IMR-90 (cell line): ENCODE measurements at regions not wholly inside any gene's neighbourhood (a gene's known extent, or its start where the extent isn't known, plus 50 kb on each side); places are given as distances from the start of the nearest gene placed in this dataset.

Source experiments
- ATAC-seq: fragments of 200-7000 bp; cut with Tn5 transposase; 2 replicates; pipeline ENCODE4 v1.9.1; 2020; ENCODE audit warnings: low read depth, mild to moderate bottlenecking, moderate library complexity
- BruUV-seq: library from RNA; stranded (reverse); fragments of 400-500 nt; replicated peaks from 2 replicates; lab custom pipeline; 2021; lab: Mats Ljungman, UMichigan
- CTCF ChIA-PET: fragments of 300-600 bp; formaldehyde crosslinking; extraction: SDS; loops from one replicate; lab custom pipeline; 2021; ENCODE audit warnings: antibody characterized with exemption; lab: Yijun Ruan, JAX
- POLR2A ChIA-PET: fragments of 300-600 bp; sonication (Branson Sonifier 250); formaldehyde crosslinking; loops from one replicate; lab custom pipeline; 2022; ENCODE audit warnings: antibody characterized with exemption; ENCODE audit not compliant: unreplicated experiment; lab: Charles Lee
- DNase-seq: peaks from one replicate; pipeline ENCODE4 v3.0.0; 2013
- H2AFZ ChIP-seq: replicated peaks from 2 replicates; pipeline ENCODE3; 2013; ENCODE audit warnings: low read length, mild to moderate bottlenecking; ENCODE audit not compliant: poor library complexity
- H2AK5ac ChIP-seq: 2 replicates; pipeline ENCODE4 v1.6.1; 2013; ENCODE audit warnings: low read depth, low read length, inconsistent platforms
- H2AK9ac ChIP-seq: replicated peaks from 2 replicates; pipeline ENCODE3; 2013; ENCODE audit warnings: mild to moderate bottlenecking, low read depth, low read length, moderate library complexity; ENCODE audit not compliant: poor library complexity
- H2BK120ac ChIP-seq: 2 replicates; pipeline ENCODE4 v1.6.1; 2013; ENCODE audit warnings: low read depth, low read length, inconsistent platforms
- H2BK15ac ChIP-seq: 3 replicates; pipeline ENCODE4 v1.6.1; 2013; ENCODE audit warnings: low read depth, low read length, inconsistent platforms
- H2BK20ac ChIP-seq: 2 replicates; pipeline ENCODE4 v1.6.1; 2013; ENCODE audit warnings: low read depth, mild to moderate bottlenecking, inconsistent platforms, low read length, moderate library complexity
- H2BK5ac ChIP-seq: 2 replicates; pipeline ENCODE4 v1.6.1; 2013; ENCODE audit warnings: mild to moderate bottlenecking, low read depth, low read length, inconsistent platforms; ENCODE audit not compliant: poor library complexity, severe bottlenecking
- H3K14ac ChIP-seq: replicated peaks from 2 replicates; pipeline ENCODE4 v1.6.1; 2013; ENCODE audit warnings: low read depth, low read length, inconsistent platforms
- H3K18ac ChIP-seq: 2 replicates; pipeline ENCODE4 v1.6.1; 2013; ENCODE audit warnings: low read depth, low read length, control low read depth
- H3K23ac ChIP-seq: 2 replicates; pipeline ENCODE4 v1.6.1; 2013; ENCODE audit warnings: low read depth, low read length, inconsistent platforms
- H3K27ac ChIP-seq: 2 replicates; pipeline ENCODE4 v1.5.1; 2013; ENCODE audit warnings: mild to moderate bottlenecking, control low read depth, low read length; ENCODE audit not compliant: insufficient read depth
- H3K27me3 ChIP-seq: 2 replicates; pipeline ENCODE4 v1.6.1; 2013; ENCODE audit warnings: low read length; ENCODE audit not compliant: control insufficient read depth, insufficient read depth
- H3K36me3 ChIP-seq: 2 replicates; pipeline ENCODE4 v1.6.1; 2013; ENCODE audit warnings: low read length, mixed read lengths; ENCODE audit not compliant: control insufficient read depth, insufficient read depth
- H3K4ac ChIP-seq: 2 replicates; pipeline ENCODE4 v1.6.1; 2013; ENCODE audit warnings: low read depth, low read length, inconsistent platforms
- H3K4me1 ChIP-seq: 2 replicates; pipeline ENCODE4 v1.6.1; 2013; ENCODE audit warnings: low read length, mixed read lengths; ENCODE audit not compliant: control insufficient read depth, insufficient read depth
- H3K4me2 ChIP-seq: 2 replicates; pipeline ENCODE4 v1.6.1; 2013; ENCODE audit warnings: low read depth, mild to moderate bottlenecking, control low read depth, low read length, moderate library complexity
- H3K4me3 ChIP-seq: 2 replicates; pipeline ENCODE4 v1.5.1; 2013; ENCODE audit warnings: low read depth, mild to moderate bottlenecking, control low read depth, low read length, moderate library complexity; ENCODE audit not compliant: insufficient read depth
- H3K56ac ChIP-seq: 2 replicates; pipeline ENCODE4 v1.6.1; 2013; ENCODE audit warnings: low read length, inconsistent platforms; ENCODE audit not compliant: insufficient read depth; ENCODE audit errors: extremely low read depth
- H3K79me1 ChIP-seq, 2 experiments: 2 replicates each; pipeline ENCODE4 v1.6.1; 2013; ENCODE audit warnings: low read length in 2 of 2, inconsistent platforms in 1 of 2, low read depth in 1 of 2
- H3K9ac ChIP-seq: 2 replicates; pipeline ENCODE4 v1.6.1; 2013; ENCODE audit warnings: low read depth, low read length, control low read depth
- H3K9me1 ChIP-seq: 2 replicates; pipeline ENCODE4 v1.6.1; 2013; ENCODE audit warnings: low read length, inconsistent platforms; ENCODE audit not compliant: insufficient read depth
- H3K9me3 ChIP-seq: 2 replicates; pipeline ENCODE4 v1.6.1; 2013; ENCODE audit warnings: low read length; ENCODE audit not compliant: control insufficient read depth, insufficient read depth
- H4K20me1 ChIP-seq: 2 replicates; pipeline ENCODE4 v1.6.1; 2013; ENCODE audit warnings: low read length, inconsistent platforms; ENCODE audit not compliant: insufficient read depth
- H4K5ac ChIP-seq: 2 replicates; pipeline ENCODE4 v1.6.1; 2013; ENCODE audit warnings: mild to moderate bottlenecking, low read depth, low read length, control low read depth
- H4K8ac ChIP-seq, 2 experiments: 2 replicates each; pipeline ENCODE4 v1.6.1; 2013; ENCODE audit warnings: low read depth in 2 of 2, low read length in 2 of 2, control low read depth in 1 of 2, inconsistent platforms in 1 of 2
- H4K91ac ChIP-seq: 2 replicates; pipeline ENCODE4 v1.6.1; 2013; ENCODE audit warnings: low read depth, low read length, inconsistent platforms; ENCODE audit not compliant: insufficient read depth
- BHLHE40 ChIP-seq: fragments of 150-350 bp; IDR thresholded peaks from 2 replicates; pipeline ENCODE4 v1.6.1; 2016; ENCODE audit warnings: mild to moderate bottlenecking, low read depth, low read length
- CEBPB ChIP-seq: IDR thresholded peaks from 2 replicates; pipeline ENCODE4 v1.6.1; 2012; ENCODE audit warnings: low read depth, low read length, improper control_type of control experiment
- CHD1 ChIP-seq: IDR thresholded peaks from 2 replicates; pipeline ENCODE4 v1.6.1; 2012; ENCODE audit warnings: low read depth, low read length, improper control_type of control experiment
- MAFK ChIP-seq: IDR thresholded peaks from 2 replicates; pipeline ENCODE4 v1.6.1; 2012; ENCODE audit warnings: low read depth, low read length, improper control_type of control experiment
- MAZ ChIP-seq: IDR thresholded peaks from 2 replicates; pipeline ENCODE4 v1.6.1; 2012; ENCODE audit warnings: low read depth, mild to moderate bottlenecking, low read length, improper control_type of control experiment, moderate library complexity, borderline replicate concordance
- MXI1 ChIP-seq: IDR thresholded peaks from 2 replicates; pipeline ENCODE4 v1.6.1; 2012; ENCODE audit warnings: low read depth, mild to moderate bottlenecking, low read length, moderate library complexity, borderline replicate concordance
- NFE2L2 ChIP-seq: fragments of 150-350 bp; IDR thresholded peaks from 2 replicates; pipeline ENCODE4 v1.6.1; 2016; ENCODE audit warnings: low read depth, mild to moderate bottlenecking, low read length
- POLR2A ChIP-seq: IDR thresholded peaks from 2 replicates; pipeline ENCODE4 v1.6.1; 2012; ENCODE audit warnings: mild to moderate bottlenecking, low read depth, low read length
- RAD21 ChIP-seq: IDR thresholded peaks from 2 replicates; pipeline ENCODE4 v1.6.1; 2012; ENCODE audit warnings: low read length, improper control_type of control experiment
- RCOR1 ChIP-seq: IDR thresholded peaks from 2 replicates; pipeline ENCODE4 v1.6.1; 2012; ENCODE audit warnings: mild to moderate bottlenecking, low read length, improper control_type of control experiment; ENCODE audit not compliant: insufficient replicate concordance
- RFX5 ChIP-seq: IDR thresholded peaks from 2 replicates; pipeline ENCODE4 v1.8.0; 2012; ENCODE audit warnings: low read depth, mild to moderate bottlenecking, low read length, moderate library complexity
- SMC3 ChIP-seq: fragments of 150-350 bp; IDR thresholded peaks from 2 replicates; pipeline ENCODE4 v1.6.1; 2016; ENCODE audit warnings: low read depth, mild to moderate bottlenecking, antibody characterized with exemption, low read length, moderate library complexity
- USF2 ChIP-seq: fragments of 150-350 bp; IDR thresholded peaks from 2 replicates; pipeline ENCODE4 v1.6.1; 2017; ENCODE audit warnings: mild to moderate bottlenecking, antibody characterized with exemption, low read length, low read depth
- WGBS, 2 experiments: methylation state at CpG; one replicate each; pipeline versions ENCODE4 v1.1.5 to v1.1.7; 2013; ENCODE audit warnings: missing lambda C conversion rate in 2 of 2; ENCODE audit not compliant: insufficient read length in 1 of 2; ENCODE audit errors: extremely low coverage in 2 of 2; 5-methylcytosine and 5-hydroxymethylcytosine counted together
- dilution Hi-C: fragments of 300-500 bp; cut with HindIII; formaldehyde crosslinking; loops from one replicate; pipeline ENCODE4 v1.14.3; 2018; ENCODE audit warnings: low sequenced_read_pairs; ENCODE audit not compliant: unreplicated experiment
- in situ Hi-C: fragments of 300-500 bp; cut with MboI; formaldehyde crosslinking; loops from 3 replicates; pipeline ENCODE4 v1.14.3; 2019; ENCODE audit warnings: low sequenced_read_pairs, inconsistent platforms, mixed read lengths
- intact Hi-C: fragments of 100-400 bp; cut with micrococcal nuclease; formaldehyde crosslinking; loops from 2 replicates; pipeline ENCODE4 v1.10.0; 2022
- TF ChIP-seq, protein P1 (sequence below): conservative IDR thresholded peaks from 2 replicates; pipeline ENCODE4 v1.5.1; 2012; ENCODE audit warnings: mild to moderate bottlenecking, low read depth, low read length, improper control_type of control experiment
- TF ChIP-seq, protein P2 (sequence below): fragments of 150-350 bp; IDR thresholded peaks from 2 replicates; pipeline ENCODE4 v1.6.1; 2016; ENCODE audit warnings: low read depth, mild to moderate bottlenecking, low read length, moderate library complexity, borderline replicate concordance

GRCh38 chr5:126332326-126332725 lies 90.9 kb upstream of the GRAMD2B start:
- H4K5ac ChIP-seq, result no peak overlapping the region
- no peak overlapping the region for H3K9ac ChIP-seq
- intact Hi-C loops, result no loop called here
- no peak overlapping the region for H2AK5ac ChIP-seq
- no peak overlapping the region for H3K14ac ChIP-seq
- no peaks in the 10 kb centered on the region for H4K20me1 ChIP-seq
- H2AK9ac ChIP-seq, result no peak overlapping the region
- no peak overlapping the region for H2BK20ac ChIP-seq
- H2BK120ac ChIP-seq, result no peak overlapping the region
- no peak for TF ChIP-seq SMC3
- TF ChIP-seq CHD1, result no peak
- TF ChIP-seq MXI1, result no peak
- TF ChIP-seq, protein P1, sequence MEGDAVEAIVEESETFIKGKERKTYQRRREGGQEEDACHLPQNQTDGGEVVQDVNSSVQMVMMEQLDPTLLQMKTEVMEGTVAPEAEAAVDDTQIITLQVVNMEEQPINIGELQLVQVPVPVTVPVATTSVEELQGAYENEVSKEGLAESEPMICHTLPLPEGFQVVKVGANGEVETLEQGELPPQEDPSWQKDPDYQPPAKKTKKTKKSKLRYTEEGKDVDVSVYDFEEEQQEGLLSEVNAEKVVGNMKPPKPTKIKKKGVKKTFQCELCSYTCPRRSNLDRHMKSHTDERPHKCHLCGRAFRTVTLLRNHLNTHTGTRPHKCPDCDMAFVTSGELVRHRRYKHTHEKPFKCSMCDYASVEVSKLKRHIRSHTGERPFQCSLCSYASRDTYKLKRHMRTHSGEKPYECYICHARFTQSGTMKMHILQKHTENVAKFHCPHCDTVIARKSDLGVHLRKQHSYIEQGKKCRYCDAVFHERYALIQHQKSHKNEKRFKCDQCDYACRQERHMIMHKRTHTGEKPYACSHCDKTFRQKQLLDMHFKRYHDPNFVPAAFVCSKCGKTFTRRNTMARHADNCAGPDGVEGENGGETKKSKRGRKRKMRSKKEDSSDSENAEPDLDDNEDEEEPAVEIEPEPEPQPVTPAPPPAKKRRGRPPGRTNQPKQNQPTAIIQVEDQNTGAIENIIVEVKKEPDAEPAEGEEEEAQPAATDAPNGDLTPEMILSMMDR, result no peak
- TF ChIP-seq USF2, result no peak
- no peak for TF ChIP-seq RCOR1
- TF ChIP-seq BHLHE40, result no peak
- TF ChIP-seq MAZ, result no peak
- no peak for TF ChIP-seq POLR2A
- TF ChIP-seq RFX5, result no peak
- no peak for TF ChIP-seq RAD21
- TF ChIP-seq, protein P2, sequence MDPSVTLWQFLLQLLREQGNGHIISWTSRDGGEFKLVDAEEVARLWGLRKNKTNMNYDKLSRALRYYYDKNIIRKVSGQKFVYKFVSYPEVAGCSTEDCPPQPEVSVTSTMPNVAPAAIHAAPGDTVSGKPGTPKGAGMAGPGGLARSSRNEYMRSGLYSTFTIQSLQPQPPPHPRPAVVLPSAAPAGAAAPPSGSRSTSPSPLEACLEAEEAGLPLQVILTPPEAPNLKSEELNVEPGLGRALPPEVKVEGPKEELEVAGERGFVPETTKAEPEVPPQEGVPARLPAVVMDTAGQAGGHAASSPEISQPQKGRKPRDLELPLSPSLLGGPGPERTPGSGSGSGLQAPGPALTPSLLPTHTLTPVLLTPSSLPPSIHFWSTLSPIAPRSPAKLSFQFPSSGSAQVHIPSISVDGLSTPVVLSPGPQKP, result no peak
- no peak for TF ChIP-seq NFE2L2
- TF ChIP-seq MAFK, result no peak
- no peak for TF ChIP-seq CEBPB
- no CpG with 5 or more reads among the region's 1 CpG for WGBS, 2 experiments
- dilution Hi-C loops, result no loop called here
- H2AFZ ChIP-seq, result no peak overlapping the region
- H3K4ac ChIP-seq, result no peak overlapping the region
- H3K36me3 ChIP-seq, result no peaks in the 10 kb centered on the region
- H3K4me1 ChIP-seq, result no peaks in the 10 kb centered on the region
- no peak overlapping the region for H4K8ac ChIP-seq
- no TSS peak for BruUV-seq
- H3K9me3 ChIP-seq, result no peaks in the 10 kb centered on the region
- H3K56ac ChIP-seq, result no peak overlapping the region
- no peaks in the 10 kb centered on the region for H3K79me1 ChIP-seq
- H4K91ac ChIP-seq, result no peak overlapping the region
- H3K18ac ChIP-seq, result no peak overlapping the region
- no peaks in the 10 kb centered on the region for H3K9me1 ChIP-seq
- in situ Hi-C loops, result no loop called here
- ATAC-seq, result no peak
- no peak for DNase-seq
- no peak overlapping the region for H3K27ac ChIP-seq
- POLR2A ChIA-PET, result no interaction called here
- no peak overlapping the region for H3K4me2 ChIP-seq
- H3K27me3 ChIP-seq, result peaks cover 17% of the 10 kb centered on the region
- H2BK5ac ChIP-seq, result no peak overlapping the region
- no peak overlapping the region for H3K23ac ChIP-seq
- CTCF ChIA-PET, result no interaction called here
- no peak overlapping the region for H3K4me3 ChIP-seq
- H2BK15ac ChIP-seq, result no peak overlapping the region
